HEK293T (cell line): ENCODE measurements at regions not wholly inside any gene's neighbourhood (a gene's known extent, or its start where the extent isn't known, plus 50 kb on each side); places are given as distances from the start of the nearest gene placed in this dataset.

ENCODE experiments used
- ARNT ChIP-seq: fragments of 450-650 bp; IDR thresholded peaks from 2 replicates; pipeline ENCODE4 v1.6.1; 2017; ENCODE audit warnings: mild to moderate bottlenecking
- BHLHE40 ChIP-seq: fragments of 450-650 bp; IDR thresholded peaks from 2 replicates; pipeline ENCODE4 v1.6.1; 2016; ENCODE audit warnings: mild to moderate bottlenecking, moderate library complexity, borderline replicate concordance
- FOXA1 ChIP-seq: fragments of 450-650 bp; IDR thresholded peaks from 2 replicates; pipeline ENCODE4 v1.6.1; 2016; ENCODE audit warnings: mild to moderate bottlenecking
- FOXK2 ChIP-seq: fragments of 450-650 bp; IDR thresholded peaks from 2 replicates; pipeline ENCODE4 v1.6.1; 2016; ENCODE audit warnings: mild to moderate bottlenecking
- FOXM1 ChIP-seq: fragments of 450-650 bp; IDR thresholded peaks from 2 replicates; pipeline ENCODE4 v1.6.1; 2017; ENCODE audit warnings: mild to moderate bottlenecking, borderline replicate concordance
- HDGF ChIP-seq: fragments of 450-650 bp; IDR thresholded peaks from 2 replicates; pipeline ENCODE4 v1.6.1; 2017; ENCODE audit warnings: antibody characterized with exemption, borderline replicate concordance
- L3MBTL2 ChIP-seq: fragments of 450-650 bp; conservative IDR thresholded peaks from 2 replicates; pipeline ENCODE4 v1.6.1; 2016; ENCODE audit warnings: mild to moderate bottlenecking
- LEF1 ChIP-seq: fragments of 450-650 bp; IDR thresholded peaks from 2 replicates; pipeline ENCODE4 v1.6.1; 2017; ENCODE audit warnings: mild to moderate bottlenecking, borderline replicate concordance
- NFRKB ChIP-seq: fragments of 450-650 bp; IDR thresholded peaks from 2 replicates; pipeline ENCODE4 v1.6.1; 2016; ENCODE audit warnings: mild to moderate bottlenecking, moderate library complexity
- PKNOX1 ChIP-seq: fragments of 450-650 bp; IDR thresholded peaks from 2 replicates; pipeline ENCODE4 v1.6.1; 2016
- SP1 ChIP-seq: fragments of 450-650 bp; IDR thresholded peaks from 2 replicates; pipeline ENCODE4 v1.6.1; 2017
- SUZ12 ChIP-seq: fragments of 450-650 bp; IDR thresholded peaks from 2 replicates; pipeline ENCODE4 v1.6.1; 2016; ENCODE audit warnings: mild to moderate bottlenecking
- TARDBP ChIP-seq: fragments of 450-650 bp; IDR thresholded peaks from 2 replicates; pipeline ENCODE4 v1.6.1; 2016
- ZNF384 ChIP-seq: fragments of 450-650 bp; IDR thresholded peaks from 2 replicates; pipeline ENCODE4 v1.6.1; 2016

GRCh38 chr14:98607341-98607910, 664.6 kb downstream of the BCL11B start:
- TF ChIP-seq NFRKB (no peak), BHLHE40 (no peak), SP1 (no peak), FOXM1 (no peak), PKNOX1 (no peak), TARDBP (no peak), HDGF (no peak), ZNF384 (no peak), SUZ12 (no peak), FOXK2 (no peak), L3MBTL2 (no peak), FOXA1 (no peak), ARNT (no peak), LEF1 (no peak)
